ENCODE measurements at regions not wholly inside any gene's neighbourhood (a gene's known extent, or its start where the extent isn't known, plus 50 kb on each side); places are given as distances from the start of the nearest gene placed in this dataset.

- intact Hi-C loops (cut with DNase I), result no loop called here
- no peaks in the 10 kb centered on the region for H3K36me3 ChIP-seq (ENCODE audit: control insufficient read depth in 2 of 3, insufficient read depth in 3 of 3, low read length in 3 of 3)
- no peak for DNase-seq
- no peaks in the 10 kb centered on the region for H3K9me3 ChIP-seq (ENCODE audit: control insufficient read depth in 2 of 3, insufficient read depth in 1 of 3, low read length in 3 of 3)
- H3K4me1 ChIP-seq (ENCODE audit: control insufficient read depth in 2 of 3, insufficient read depth in 2 of 3, low read depth in 1 of 3, low read length in 3 of 3), result peaks cover 0 to 5% (median 0%) of the 10 kb centered on the region in 3 donors
- no peaks in the 10 kb centered on the region for H3K27me3 ChIP-seq (ENCODE audit: control insufficient read depth, insufficient read depth, low read length)
- no peak for TF ChIP-seq CTCF (IDR thresholded peaks at IDR 0.05; ENCODE audit: borderline replicate concordance, extremely low read depth, insufficient read depth)
- no peak overlapping the region for H3K27ac ChIP-seq (ENCODE audit: low read depth in 2 of 2, low read length in 2 of 2)
- H3K4me3 ChIP-seq (ENCODE audit: low read length in 3 of 3), result no peak overlapping the region
- FAIRE-seq, result no peak
- H3K9ac ChIP-seq (ENCODE audit: low read length in 3 of 3), result no peak overlapping the region
Measured at GRCh38 chr7:47185170-47185569, 396.7 kb downstream of the TNS3 start.

- H3K27ac ChIP-seq (ENCODE audit: low read depth in 2 of 2, low read length in 2 of 2), result no peak overlapping the region
- intact Hi-C loops (cut with DNase I), result no loop called here
- no peak for FAIRE-seq
Measured at GRCh38 chr7:47183862-47184590, 397.9 kb downstream of the TNS3 start.

GRCh38 chr7:47181746-47182361 lies 400.1 kb downstream of the TNS3 start:
- peaks cover 0 to 5% (median 0%) of the 10 kb centered on the region in 3 donors for H3K4me1 ChIP-seq (ENCODE audit: control insufficient read depth in 2 of 3, insufficient read depth in 2 of 3, low read depth in 1 of 3, low read length in 3 of 3)
- H3K4me3 ChIP-seq (ENCODE audit: low read length in 3 of 3), result no peak overlapping the region
- H3K27me3 ChIP-seq (ENCODE audit: control insufficient read depth, insufficient read depth, low read length), result no peaks in the 10 kb centered on the region
- no peak overlapping the region for H3K27ac ChIP-seq (ENCODE audit: low read depth in 2 of 2, low read length in 2 of 2)
- no peaks in the 10 kb centered on the region for H3K9me3 ChIP-seq (ENCODE audit: control insufficient read depth in 2 of 3, insufficient read depth in 1 of 3, low read length in 3 of 3)
- TF ChIP-seq CTCF (IDR thresholded peaks at IDR 0.05; ENCODE audit: borderline replicate concordance, extremely low read depth, insufficient read depth), result no peak
- no peak for FAIRE-seq
- intact Hi-C loops (cut with DNase I), result no loop called here
- H3K36me3 ChIP-seq (ENCODE audit: control insufficient read depth in 2 of 3, insufficient read depth in 3 of 3, low read length in 3 of 3), result no peaks in the 10 kb centered on the region
- DNase-seq, result no peak
- no peak overlapping the region for H3K9ac ChIP-seq (ENCODE audit: low read length in 3 of 3)

More at GRCh38 chr7:47183862-47184590, 397.9 kb downstream of the TNS3 start:
- Histone ChIP-seq H3K4me1 (ENCODE audit: control insufficient read depth in 2 of 3, insufficient read depth in 2 of 3, low read depth in 1 of 3, low read length in 3 of 3) (peaks cover 0 to 5% (median 0%) of the 10 kb centered on the region in 3 donors), H3K27me3 (ENCODE audit: control insufficient read depth, insufficient read depth, low read length) (no peaks in the 10 kb centered on the region), H3K9me3 (ENCODE audit: control insufficient read depth in 2 of 3, insufficient read depth in 1 of 3, low read length in 3 of 3) (no peaks in the 10 kb centered on the region), H3K9ac (ENCODE audit: low read length in 3 of 3) (no peak overlapping the region), H3K4me3 (ENCODE audit: low read length in 3 of 3) (no peak overlapping the region), H3K36me3 (ENCODE audit: control insufficient read depth in 2 of 3, insufficient read depth in 3 of 3, low read length in 3 of 3) (no peaks in the 10 kb centered on the region)
- no peak for DNase-seq
- TF ChIP-seq CTCF (IDR thresholded peaks at IDR 0.05; ENCODE audit: borderline replicate concordance, extremely low read depth, insufficient read depth), result no peak
